DOHH2 (cell line): ENCODE measurements at regions not wholly inside any gene's neighbourhood (a gene's known extent, or its start where the extent isn't known, plus 50 kb on each side); places are given as distances from the start of the nearest gene placed in this dataset.

ENCODE experiments used
- CTCF ChIP-seq: fragments of 200-600 bp; sonication (generic); IDR thresholded peaks from one replicate; pipeline ENCODE4 v1.5.1; 2014; ENCODE audit warnings: antibody characterized with exemption, mild to moderate bottlenecking, low read depth, low read length; ENCODE audit not compliant: poor library complexity, severe bottlenecking
- EZH2phosphoT487 ChIP-seq: fragments of 200-600 bp; sonication (generic); IDR thresholded peaks from 2 replicates; pipeline ENCODE4 v1.6.1; 2017; ENCODE audit warnings: borderline replicate concordance, mild to moderate bottlenecking, antibody characterized with exemption, low read length, moderate library complexity, mixed read lengths

- TF ChIP-seq CTCF (no peak), EZH2phosphoT487 (no peak)
These were observed 317.0 kb downstream of the CTTN start for GRCh38 chr11:70715166-70715951.
